B cell (primary cell): ENCODE measurements at regions not wholly inside any gene's neighbourhood (a gene's known extent, or its start where the extent isn't known, plus 50 kb on each side); places are given as distances from the start of the nearest gene placed in this dataset.

Experiments used
- ATAC-seq: fragments of 200-7000 bp; cut with Tn5 transposase; one replicate; pipeline ENCODE4 v1.10.0; 2021; ENCODE audit warnings: low read depth, mild to moderate bottlenecking, moderate number of reproducible peaks, moderate library complexity
- CTCF ChIA-PET: fragments of 350-600 bp; sonication (Branson Sonifier 250); formaldehyde crosslinking; loops from one replicate; lab custom pipeline; 2021; ENCODE audit warnings: antibody characterized with exemption, inconsistent platforms; lab: Charles Lee
- POLR2A ChIA-PET: fragments of 350-600 bp; sonication (Branson Sonifier 250); formaldehyde crosslinking; loops from one replicate; lab custom pipeline; 2021; ENCODE audit warnings: antibody characterized with exemption; lab: Charles Lee
- DNase-seq: peaks from one replicate; pipeline ENCODE4 v3.0.0; 2013
- H2AFZ ChIP-seq: 2 replicates; pipeline ENCODE4 v1.6.1; 2012; ENCODE audit warnings: mild to moderate bottlenecking, low read depth, low read length; ENCODE audit not compliant: insufficient read depth, poor library complexity, severe bottlenecking
- H3K27ac ChIP-seq, 2 donors: 1 replicate in 1 of 2; 2 replicates in 1 of 2; pipeline ENCODE4 v1.5.1; 2012 to 2013; ENCODE audit warnings: low read length in 2 of 2, mild to moderate bottlenecking in 2 of 2, moderate library complexity in 1 of 2
- H3K27me3 ChIP-seq, 4 experiments: fragments of 200-600 bp in 1 of 4; sonication (generic) in 1 of 4; replicated peaks in 1 of 4; 1 replicate in 2 of 4; 2 replicates in 2 of 4; pipeline versions ENCODE4 v1.6.1 to v1.7.0; 2013 to 2016; ENCODE audit warnings: low read length in 3 of 4, mild to moderate bottlenecking in 2 of 4, mixed read lengths in 1 of 4, moderate library complexity in 1 of 4; ENCODE audit not compliant: insufficient read depth in 4 of 4, control insufficient read depth in 3 of 4; ENCODE audit errors: control extremely low read depth in 1 of 4
- H3K36me3 ChIP-seq, 2 experiments: replicated peaks in 1 of 2; 1 replicate in 1 of 2; 2 replicates in 1 of 2; pipeline versions ENCODE4 v1.6.1 to v1.7.1; 2013; ENCODE audit warnings: low read length in 1 of 2; ENCODE audit not compliant: insufficient read depth in 2 of 2, control insufficient read depth in 1 of 2; ENCODE audit errors: control extremely low read depth in 1 of 2, extremely low read depth in 1 of 2
- H3K4me1 ChIP-seq, 2 donors: fragments of 200-600 bp in 1 of 2; sonication (generic) in 1 of 2; 1 replicate in 1 of 2; 2 replicates in 1 of 2; pipeline versions ENCODE4 v1.5.1 to v1.6.1; 2013 to 2017; ENCODE audit warnings: low read length in 2 of 2; ENCODE audit not compliant: control insufficient read depth in 2 of 2, insufficient read depth in 2 of 2
- H3K4me2 ChIP-seq: replicated peaks from 2 replicates; pipeline ENCODE3; 2012; ENCODE audit warnings: mild to moderate bottlenecking, low read depth, low read length; ENCODE audit not compliant: poor library complexity, severe bottlenecking
- H3K4me3 ChIP-seq, 5 experiments: fragments of 200-600 bp in 1 of 5; sonication (generic) in 1 of 5; 1 replicate in 3 of 5; 2 replicates in 2 of 5; pipeline versions ENCODE4 v1.5.1 to v1.7.0; 2011 to 2016; ENCODE audit warnings: low read length in 4 of 5, mild to moderate bottlenecking in 4 of 5, low read depth in 2 of 5, control low read depth in 1 of 5, moderate library complexity in 1 of 5; ENCODE audit not compliant: insufficient read depth in 1 of 5; ENCODE audit errors: control extremely low read depth in 1 of 5, extremely low read depth in 1 of 5
- H3K79me2 ChIP-seq: fragments of 200-600 bp; sonication (generic); one replicate; pipeline ENCODE4 v1.6.0; 2016; ENCODE audit warnings: low read length; ENCODE audit not compliant: control insufficient read depth, insufficient read depth
- H3K9ac ChIP-seq: fragments of 200-600 bp; sonication (generic); 2 replicates; pipeline ENCODE4 v1.6.1; 2017; ENCODE audit warnings: mild to moderate bottlenecking, low read length, moderate library complexity
- H3K9me3 ChIP-seq, 3 donors: one replicate each; pipeline versions ENCODE4 v1.6.1 to v1.7.1; 2013; ENCODE audit warnings: low read length in 2 of 3; ENCODE audit not compliant: control insufficient read depth in 2 of 3, insufficient read depth in 1 of 3; ENCODE audit errors: control extremely low read depth in 1 of 3
- H4K20me1 ChIP-seq: 2 replicates; pipeline ENCODE4 v1.6.0; 2012; ENCODE audit warnings: mild to moderate bottlenecking, low read length; ENCODE audit not compliant: insufficient read depth, control insufficient read depth, poor library complexity, severe bottlenecking
- H3K27ac Mint-ChIP-seq: one replicate; pipeline ENCODE4 v1.8.0; 2021; ENCODE audit warnings: mixed read lengths
- H3K27me3 Mint-ChIP-seq: one replicate; pipeline ENCODE4 v1.8.0; 2021; ENCODE audit warnings: mixed read lengths
- H3K4me1 Mint-ChIP-seq: one replicate; pipeline ENCODE4 v1.8.0; 2021; ENCODE audit warnings: mixed read lengths
- H3K4me3 Mint-ChIP-seq: one replicate; pipeline ENCODE4 v1.8.0; 2021; ENCODE audit warnings: mixed read lengths
- H3K9me3 Mint-ChIP-seq: one replicate; pipeline ENCODE4 v1.8.0; 2022; ENCODE audit warnings: mixed read lengths; ENCODE audit not compliant: insufficient read depth
- CTCF ChIP-seq: fragments of 200-600 bp; IDR thresholded peaks from one replicate; pipeline ENCODE4 v1.8.0; 2022; ENCODE audit warnings: antibody characterized with exemption, mild to moderate bottlenecking
- EZH2 ChIP-seq: IDR thresholded peaks from 2 replicates; pipeline ENCODE4 v1.6.1; 2012; ENCODE audit warnings: borderline replicate concordance, low read depth, mild to moderate bottlenecking, moderate library complexity, low read length; ENCODE audit not compliant: insufficient read depth, poor library complexity, severe bottlenecking
- WGBS: methylation state at CpG from one replicate; pipeline ENCODE4 v1.1.5; 2013; ENCODE audit warnings: missing lambda C conversion rate; ENCODE audit not compliant: insufficient coverage; 5-methylcytosine and 5-hydroxymethylcytosine counted together
- intact Hi-C: fragments of 100-400 bp; cut with micrococcal nuclease; formaldehyde crosslinking; loops from one replicate; pipeline ENCODE4 v1.10.0; 2022

GRCh38 chr2:103007086-103007485 lies 245.3 kb downstream of the TMEM182 start:
- Histone ChIP-seq H2AFZ (no peak overlapping the region), H4K20me1 (no peaks in the 10 kb centered on the region), H3K27me3 (no peaks in the 10 kb centered on the region), H3K4me3 (no peak overlapping the region), H3K9ac (no peak overlapping the region), H3K9me3 (no peaks in the 10 kb centered on the region), H3K4me1 (no peaks in the 10 kb centered on the region), H3K36me3 (no peaks in the 10 kb centered on the region), H3K79me2 (no peaks in the 10 kb centered on the region), H3K4me2 (no peak overlapping the region), H3K27ac (no peak overlapping the region)
- ChIA-PET CTCF (no interaction called here), POLR2A (no interaction called here)
- intact Hi-C loops, result no loop called here
- TF ChIP-seq CTCF, result no peak
- no peak for TF ChIP-seq EZH2
- peaks cover 5% of the 10 kb centered on the region for H3K9me3 Mint-ChIP-seq
- no peak for DNase-seq
- H3K27ac Mint-ChIP-seq, result no peak overlapping the region
- no peak for ATAC-seq
- WGBS, result 83% methylated on average over 2 of the region's 3 CpGs
- H3K4me1 Mint-ChIP-seq, result no peaks in the 10 kb centered on the region
- no peak overlapping the region for H3K4me3 Mint-ChIP-seq
- no peaks in the 10 kb centered on the region for H3K27me3 Mint-ChIP-seq

GRCh38 chr2:103008586-103008985 lies 246.8 kb downstream of the TMEM182 start:
- 78% methylated on average over 4 of the region's 6 CpGs for WGBS
- ChIA-PET CTCF (no interaction called here), POLR2A (no interaction called here)
- no peaks in the 10 kb centered on the region for H3K9me3 Mint-ChIP-seq
- ATAC-seq, result no peak
- Histone ChIP-seq H2AFZ (no peak overlapping the region), H3K9me3 (no peaks in the 10 kb centered on the region), H3K4me2 (no peak overlapping the region), H3K27me3 (no peaks in the 10 kb centered on the region), H3K79me2 (no peaks in the 10 kb centered on the region), H3K4me3 (no peak overlapping the region), H3K4me1 (no peaks in the 10 kb centered on the region), H3K36me3 (no peaks in the 10 kb centered on the region), H3K27ac (no peak overlapping the region), H3K9ac (no peak overlapping the region), H4K20me1 (no peaks in the 10 kb centered on the region)
- H3K27ac Mint-ChIP-seq, result no peak overlapping the region
- H3K4me1 Mint-ChIP-seq, result no peaks in the 10 kb centered on the region
- no peak overlapping the region for H3K4me3 Mint-ChIP-seq
- intact Hi-C loops, result no loop called here
- H3K27me3 Mint-ChIP-seq, result no peaks in the 10 kb centered on the region
- no peak for TF ChIP-seq EZH2
- TF ChIP-seq CTCF, result no peak
- no peak for DNase-seq
